Neural crest cell (in vitro differentiated cells): ENCODE measurements at regions not wholly inside any gene's neighbourhood (a gene's known extent, or its start where the extent isn't known, plus 50 kb on each side); places are given as distances from the start of the nearest gene placed in this dataset.

ENCODE experiments used
- DNase-seq: peaks from one replicate; pipeline ENCODE4 v3.0.0; 2021; ENCODE audit warnings: low read depth, mixed read lengths, low spot score
- H3K27ac Mint-ChIP-seq: one replicate; pipeline ENCODE4 v1.8.0; 2021; ENCODE audit warnings: mild to moderate bottlenecking, mixed read lengths; ENCODE audit not compliant: unreplicated experiment
- H3K27me3 Mint-ChIP-seq: 2 replicates; pipeline ENCODE4 v1.8.0; 2021; ENCODE audit warnings: low read depth, mild to moderate bottlenecking, mixed read lengths
- H3K36me3 Mint-ChIP-seq: 2 replicates; pipeline ENCODE4 v1.8.0; 2021; ENCODE audit warnings: low read depth, mild to moderate bottlenecking, mixed read lengths
- H3K4me1 Mint-ChIP-seq: 2 replicates; pipeline ENCODE4 v1.8.0; 2021; ENCODE audit warnings: mixed read lengths
- H3K4me3 Mint-ChIP-seq: one replicate; pipeline ENCODE4 v1.8.0; 2021; ENCODE audit warnings: mild to moderate bottlenecking, mixed read lengths
- H3K9me3 Mint-ChIP-seq: 2 replicates; pipeline ENCODE4 v1.8.0; 2021; ENCODE audit warnings: mixed read lengths
- CTCF ChIP-seq: fragments of 200-600 bp; sonication (generic); conservative IDR thresholded peaks from 2 replicates; pipeline ENCODE4 v1.5.0; 2021; ENCODE audit warnings: antibody characterized with exemption, mild to moderate bottlenecking

DNA sequence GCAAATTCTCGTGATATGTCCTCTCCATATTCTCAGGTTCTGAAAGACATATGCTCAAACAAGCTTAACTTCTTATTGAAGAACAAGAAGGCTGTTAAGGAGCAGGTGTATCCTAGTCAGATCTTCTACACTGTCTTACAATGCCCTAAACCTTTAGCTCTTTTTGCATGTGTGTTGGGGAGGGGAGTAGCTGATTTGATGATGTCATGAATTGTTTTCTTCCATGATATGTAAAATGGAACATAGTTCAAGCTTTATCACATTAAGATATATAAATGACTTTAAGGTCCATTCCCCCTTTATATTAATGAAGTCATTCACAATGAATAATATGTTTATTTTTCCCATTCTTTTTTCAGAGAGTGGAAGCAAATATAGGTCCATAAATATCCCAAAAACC lies 332.5 kb upstream of the FAM241A start:
- DNase-seq: no peak
- Mint-ChIP-seq H3K4me1 (no peaks in the 10 kb centered on the region), H3K4me3 (no peak overlapping the region), H3K27ac (no peak overlapping the region), H3K36me3 (peaks cover 6% of the 10 kb centered on the region), H3K27me3 (no peaks in the 10 kb centered on the region), H3K9me3 (peaks cover 6% of the 10 kb centered on the region)
- TF ChIP-seq CTCF: no peak

GRCh38 chr4:111813555-111814140 lies 331.6 kb upstream of the FAM241A start:
- Mint-ChIP-seq H3K9me3 (peaks cover 6% of the 10 kb centered on the region), H3K27ac (no peak overlapping the region), H3K4me3 (no peak overlapping the region), H3K27me3 (no peaks in the 10 kb centered on the region), H3K4me1 (no peaks in the 10 kb centered on the region), H3K36me3 (peaks cover 6% of the 10 kb centered on the region)
- no peak for TF ChIP-seq CTCF
- no peak for DNase-seq

DNA sequence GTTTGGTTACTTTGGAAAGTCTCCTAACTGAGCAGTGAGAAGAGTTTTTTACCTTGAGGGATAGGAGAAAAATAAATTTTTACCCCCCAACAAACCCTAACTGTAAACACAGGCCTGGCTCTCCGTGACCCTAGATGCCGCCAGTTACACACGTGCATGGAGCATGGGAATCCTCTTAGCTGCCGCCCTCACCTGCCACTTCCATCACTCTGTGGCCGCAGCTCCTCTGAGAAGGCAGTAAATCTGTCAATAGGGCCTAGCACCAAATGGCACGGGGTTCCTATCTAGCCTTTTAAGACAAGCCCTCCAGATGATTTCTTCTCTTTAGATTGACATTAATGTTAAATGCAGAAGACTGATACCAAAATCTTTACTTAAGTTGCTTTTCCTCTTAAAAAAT lies 330.3 kb upstream of the FAM241A start:
- Mint-ChIP-seq H3K27me3 (no peaks in the 10 kb centered on the region), H3K4me3 (no peak overlapping the region), H3K36me3 (peaks cover 6% of the 10 kb centered on the region), H3K27ac (no peak overlapping the region), H3K4me1 (no peaks in the 10 kb centered on the region), H3K9me3 (peaks cover 6% of the 10 kb centered on the region)
- no peak for DNase-seq
- no peak for TF ChIP-seq CTCF

GRCh38 chr4:111821342-111821741 lies 323.9 kb upstream of the FAM241A start:
- H3K9me3 Mint-ChIP-seq: peaks cover 12% of the 10 kb centered on the region
- H3K36me3 Mint-ChIP-seq: peaks cover 6% of the 10 kb centered on the region
- no peak for TF ChIP-seq CTCF
- H3K27me3 Mint-ChIP-seq: no peaks in the 10 kb centered on the region
- H3K4me1 Mint-ChIP-seq: no peaks in the 10 kb centered on the region
- no peak overlapping the region for H3K4me3 Mint-ChIP-seq
- no peak overlapping the region for H3K27ac Mint-ChIP-seq
- no peak for DNase-seq

- Mint-ChIP-seq H3K4me1 (peaks cover 30% of the 10 kb centered on the region), H3K27ac (no peak overlapping the region), H3K9me3 (peaks cover 6% of the 10 kb centered on the region), H3K27me3 (no peaks in the 10 kb centered on the region), H3K36me3 (no peaks in the 10 kb centered on the region), H3K4me3 (no peak overlapping the region)
- no peak for DNase-seq
- no peak for TF ChIP-seq CTCF
Measured at GRCh38 chr4:111836601-111837000, 308.7 kb upstream of the FAM241A start.
